ENCODE measurements at regions not wholly inside any gene's neighbourhood (a gene's known extent, or its start where the extent isn't known, plus 50 kb on each side); places are given as distances from the start of the nearest gene placed in this dataset.
"Not testable (repeated sequence)": the region's sequence is repeated elsewhere in the genome, so short reads cannot be mapped to it uniquely, and the experiment has no call there.

- Mint-ChIP-seq H3K4me3 (no peak overlapping the region), H3K9me3 (no peaks in the 10 kb centered on the region), H3K4me1 (peaks cover 18 to 25% (median 22%) of the 10 kb centered on the region in 3 donors), H3K36me3 (no peaks in the 10 kb centered on the region), H3K27me3 (no peaks in the 10 kb centered on the region), H3K27ac (no peak overlapping the region)
Observed at GRCh38 chr6:11426571-11426970, 111.0 kb upstream of the TMEM170B start.

- no peaks in the 10 kb centered on the region for H3K27me3 Mint-ChIP-seq
- H3K9me3 Mint-ChIP-seq: peaks cover 0 to 2% (median 0%) of the 10 kb centered on the region in 3 donors
- H3K27ac Mint-ChIP-seq: no peak overlapping the region
- H3K4me3 Mint-ChIP-seq: no peak overlapping the region
- no peaks in the 10 kb centered on the region for H3K36me3 Mint-ChIP-seq
- H3K4me1 Mint-ChIP-seq: peaks cover 18 to 25% (median 22%) of the 10 kb centered on the region in 3 donors
Observed at GRCh38 chr6:11425876-11426275, 111.7 kb upstream of the TMEM170B start.

GRCh38 chr6:11425431-11425871, 112.1 kb upstream of the TMEM170B start:
- Mint-ChIP-seq H3K4me3 (no peak overlapping the region), H3K27me3 (no peaks in the 10 kb centered on the region), H3K36me3 (peaks cover under 1% of the 10 kb centered on the region), H3K27ac (no peak overlapping the region), H3K9me3 (peaks cover 0 to 2% (median under 1%) of the 10 kb centered on the region in 3 donors), H3K4me1 (peaks cover 18 to 25% (median 22%) of the 10 kb centered on the region in 3 donors)

DNA sequence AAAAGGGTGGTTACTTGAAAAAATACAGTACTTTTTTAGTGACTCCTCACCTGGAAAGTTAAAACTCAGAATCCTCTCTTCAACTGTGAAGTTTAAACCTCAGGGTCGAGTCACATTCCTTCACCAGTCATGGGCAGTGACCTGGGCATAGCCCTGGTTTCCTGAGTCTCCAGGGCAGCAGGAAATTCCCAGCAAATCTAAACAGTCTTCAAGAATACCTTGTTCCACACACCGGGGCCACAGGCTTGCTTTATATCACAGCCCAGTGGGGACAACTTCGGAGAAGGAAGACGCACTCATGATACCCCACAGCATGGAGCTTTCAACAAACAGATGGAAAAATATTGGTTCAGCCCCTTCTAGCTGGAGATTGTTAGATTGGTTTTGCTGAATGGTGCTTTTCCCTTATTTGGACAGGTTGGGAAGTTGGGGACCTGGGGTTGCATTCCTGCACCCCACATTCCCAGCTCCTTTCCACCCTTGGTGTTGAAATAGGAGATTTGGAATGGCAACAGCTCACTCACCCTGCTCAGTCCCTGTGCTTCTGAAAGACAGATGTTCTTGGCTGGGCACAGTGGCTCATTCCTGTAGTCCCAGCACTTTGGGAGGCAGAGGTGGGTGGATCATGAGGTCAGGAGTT, 113.0 kb upstream of the TMEM170B start:
- H3K36me3 Mint-ChIP-seq: peaks cover 3% of the 10 kb centered on the region
- H3K4me1 Mint-ChIP-seq: peaks cover 16 to 20% (median 19%) of the 10 kb centered on the region in 3 donors
- H3K9me3 Mint-ChIP-seq: peaks cover 0 to 3% (median 2%) of the 10 kb centered on the region in 3 donors
- H3K27ac Mint-ChIP-seq: no peak overlapping the region
- no peaks in the 10 kb centered on the region for H3K27me3 Mint-ChIP-seq
- H3K4me3 Mint-ChIP-seq: no peak overlapping the region

DNA sequence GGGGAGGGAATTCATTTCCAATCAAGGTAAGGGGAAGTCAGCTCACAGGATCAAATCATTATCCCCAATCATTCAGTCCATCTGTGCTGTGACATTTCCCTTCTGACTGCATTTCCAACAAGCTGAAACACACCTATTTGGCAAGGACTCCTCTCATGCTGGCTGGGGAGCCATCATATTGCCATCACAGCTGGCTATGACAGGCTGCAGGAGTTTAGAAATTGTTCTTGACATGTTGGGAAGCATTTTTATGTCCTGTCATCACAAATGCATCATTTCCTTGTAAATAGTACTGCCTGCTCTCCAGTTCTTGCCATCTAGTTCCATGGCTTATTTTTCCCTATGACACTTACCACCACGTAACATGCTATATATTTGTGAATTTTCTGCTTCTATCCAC, 113.9 kb upstream of the TMEM170B start:
- peak overlapping the region in 1 of 3 donors; percentile 18 for H3K27ac Mint-ChIP-seq
- no peaks in the 10 kb centered on the region for H3K27me3 Mint-ChIP-seq
- H3K36me3 Mint-ChIP-seq: peaks cover 3% of the 10 kb centered on the region
- H3K4me1 Mint-ChIP-seq: peaks cover 7 to 12% (median 10%) of the 10 kb centered on the region in 3 donors
- H3K9me3 Mint-ChIP-seq: peaks cover 0 to 3% (median 2%) of the 10 kb centered on the region in 3 donors
- no peak overlapping the region for H3K4me3 Mint-ChIP-seq

DNA sequence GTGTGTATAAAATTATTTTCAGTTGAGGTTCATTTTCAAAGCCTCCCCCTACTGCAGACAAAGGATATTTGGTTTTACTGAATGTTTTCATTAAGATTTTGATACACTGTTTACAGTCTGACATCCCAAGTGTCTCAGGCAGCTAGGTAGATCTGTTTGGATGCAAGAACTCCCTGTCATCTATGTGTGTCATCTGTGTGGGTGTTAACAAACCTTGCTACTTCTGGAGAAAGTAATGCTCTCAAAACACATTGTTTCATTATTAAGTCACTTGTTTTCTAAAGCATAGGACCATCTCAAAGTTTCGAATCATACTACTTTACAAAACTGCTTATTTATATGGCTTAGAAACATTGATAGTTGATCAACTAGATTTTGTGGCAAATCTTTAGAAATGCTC, 114.5 kb upstream of the TMEM170B start:
- Mint-ChIP-seq H3K4me3 (no peak overlapping the region), H3K27me3 (no peaks in the 10 kb centered on the region), H3K9me3 (peaks cover 0 to 3% (median 2%) of the 10 kb centered on the region in 3 donors), H3K27ac (no peak overlapping the region), H3K4me1 (peaks cover 1 to 6% (median 4%) of the 10 kb centered on the region in 3 donors), H3K36me3 (peaks cover 3% of the 10 kb centered on the region)

DNA sequence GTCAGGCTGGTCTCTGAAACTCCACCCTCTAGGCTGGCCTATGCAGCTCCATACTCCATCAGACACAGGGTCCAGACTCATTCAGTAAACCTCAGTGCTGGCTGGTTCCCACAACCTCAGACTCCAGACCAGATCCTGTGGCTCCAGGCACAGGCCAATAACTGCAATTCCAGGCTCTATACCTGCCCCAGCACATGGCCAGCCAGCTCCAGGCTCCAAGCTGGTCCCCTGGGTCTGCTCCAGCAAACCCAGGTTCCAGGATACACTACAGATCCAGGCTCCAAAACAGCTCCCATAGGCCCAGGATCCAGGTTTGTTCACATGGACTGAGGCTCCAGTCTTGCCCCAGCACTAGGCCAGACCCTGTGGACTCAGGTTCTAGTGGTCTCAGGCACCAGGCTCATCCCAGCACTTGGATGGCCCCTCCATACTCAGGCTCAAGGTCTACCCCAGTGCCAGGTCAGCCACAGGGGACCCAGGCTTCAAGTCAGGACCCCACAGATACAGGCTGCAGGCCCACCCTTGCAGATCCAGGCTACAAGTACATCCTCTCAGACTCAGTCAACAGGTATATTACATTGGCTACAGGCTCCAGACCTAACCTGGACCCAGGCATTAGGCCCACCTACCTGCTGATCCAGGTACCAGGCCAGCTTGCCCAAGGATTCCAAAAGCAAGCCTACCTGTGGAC, 117.6 kb upstream of the TMEM170B start:
- Mint-ChIP-seq H3K4me1 (peaks cover 2 to 5% (median 3%) of the 10 kb centered on the region in 3 donors), H3K36me3 (peaks cover 5% of the 10 kb centered on the region), H3K4me3 (no peak overlapping the region), H3K27ac (peak overlapping the region in 1 of 3 donors; percentile 76), H3K9me3 (peaks cover 0 to 4% (median 2%) of the 10 kb centered on the region in 3 donors), H3K27me3 (no peaks in the 10 kb centered on the region)

DNA sequence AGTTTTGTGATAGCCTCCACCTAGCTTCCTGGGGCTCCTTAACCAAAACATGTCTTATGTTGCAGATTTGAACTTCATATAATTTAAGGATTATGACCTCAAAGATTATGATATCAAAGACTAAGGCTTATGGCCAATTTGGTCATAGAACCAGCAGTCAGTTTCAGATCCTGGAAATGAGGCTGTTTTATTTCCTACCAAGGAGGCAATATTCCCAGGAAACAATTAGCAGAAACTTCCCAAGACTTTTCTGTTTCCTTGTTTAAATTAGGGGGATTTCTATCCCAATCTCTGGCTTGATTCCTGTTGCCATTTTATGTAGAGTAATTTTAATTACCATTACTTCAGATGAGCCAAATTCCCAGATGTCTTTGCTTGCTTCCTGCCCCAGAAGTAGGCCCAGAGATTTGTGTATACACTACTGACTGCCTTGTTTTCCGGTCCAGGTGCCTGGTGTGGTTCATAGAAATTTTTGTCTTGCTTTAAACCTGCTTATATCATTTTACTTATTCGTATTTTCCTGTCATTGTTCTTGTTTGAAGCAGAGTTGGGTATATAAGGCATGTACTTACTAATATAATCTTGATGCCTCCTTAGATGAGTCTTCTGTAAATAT, 119.2 kb upstream of the TMEM170B start:
- H3K9me3 Mint-ChIP-seq: peaks cover 0 to 4% (median 2%) of the 10 kb centered on the region in 3 donors
- no peaks in the 10 kb centered on the region for H3K27me3 Mint-ChIP-seq
- peaks cover 9 to 14% (median 11%) of the 10 kb centered on the region in 3 donors for H3K4me1 Mint-ChIP-seq
- no peak overlapping the region for H3K4me3 Mint-ChIP-seq
- H3K27ac Mint-ChIP-seq: no peak overlapping the region
- H3K36me3 Mint-ChIP-seq: peaks cover 5% of the 10 kb centered on the region

DNA sequence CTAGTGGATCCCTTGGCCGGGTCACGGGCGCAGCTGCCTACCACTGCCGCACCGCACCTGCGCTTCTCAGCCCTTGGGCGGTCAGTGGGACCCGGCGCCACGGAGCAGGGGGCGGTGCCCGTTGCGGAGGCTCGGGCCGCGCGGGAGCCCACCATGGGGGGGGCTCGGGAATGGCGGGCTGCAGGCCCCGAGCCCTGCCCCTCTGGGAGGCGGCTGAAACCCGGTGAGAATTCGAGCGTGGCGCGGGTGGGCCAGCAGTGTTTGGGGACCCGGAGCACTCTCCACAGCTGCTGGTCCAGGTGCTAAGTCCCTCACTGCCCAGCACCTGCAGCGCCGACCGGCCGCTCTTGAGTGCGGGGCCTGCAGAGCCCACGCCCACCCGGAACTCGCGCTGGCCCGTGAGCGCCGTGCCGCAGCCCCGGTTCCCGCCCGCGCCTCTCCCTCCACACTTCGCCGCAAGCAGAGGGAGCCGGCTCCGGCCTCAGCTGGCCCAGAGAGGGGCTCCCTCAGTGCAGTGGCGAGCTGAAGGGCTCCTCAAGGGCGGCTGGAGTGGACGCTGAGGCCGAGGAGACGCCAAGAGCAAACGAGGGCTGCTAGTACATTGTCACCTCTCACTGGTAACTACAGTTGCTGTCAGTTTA, 120.5 kb upstream of the TMEM170B start:
- H3K27me3 Mint-ChIP-seq: no peaks in the 10 kb centered on the region
- H3K36me3 Mint-ChIP-seq: peaks cover 5% of the 10 kb centered on the region
- no peak overlapping the region for H3K4me3 Mint-ChIP-seq
- H3K9me3 Mint-ChIP-seq: peaks cover 0 to 4% (median 2%) of the 10 kb centered on the region in 3 donors
- H3K4me1 Mint-ChIP-seq: peaks cover 15 to 23% (median 16%) of the 10 kb centered on the region in 3 donors
- no peak overlapping the region for H3K27ac Mint-ChIP-seq

DNA sequence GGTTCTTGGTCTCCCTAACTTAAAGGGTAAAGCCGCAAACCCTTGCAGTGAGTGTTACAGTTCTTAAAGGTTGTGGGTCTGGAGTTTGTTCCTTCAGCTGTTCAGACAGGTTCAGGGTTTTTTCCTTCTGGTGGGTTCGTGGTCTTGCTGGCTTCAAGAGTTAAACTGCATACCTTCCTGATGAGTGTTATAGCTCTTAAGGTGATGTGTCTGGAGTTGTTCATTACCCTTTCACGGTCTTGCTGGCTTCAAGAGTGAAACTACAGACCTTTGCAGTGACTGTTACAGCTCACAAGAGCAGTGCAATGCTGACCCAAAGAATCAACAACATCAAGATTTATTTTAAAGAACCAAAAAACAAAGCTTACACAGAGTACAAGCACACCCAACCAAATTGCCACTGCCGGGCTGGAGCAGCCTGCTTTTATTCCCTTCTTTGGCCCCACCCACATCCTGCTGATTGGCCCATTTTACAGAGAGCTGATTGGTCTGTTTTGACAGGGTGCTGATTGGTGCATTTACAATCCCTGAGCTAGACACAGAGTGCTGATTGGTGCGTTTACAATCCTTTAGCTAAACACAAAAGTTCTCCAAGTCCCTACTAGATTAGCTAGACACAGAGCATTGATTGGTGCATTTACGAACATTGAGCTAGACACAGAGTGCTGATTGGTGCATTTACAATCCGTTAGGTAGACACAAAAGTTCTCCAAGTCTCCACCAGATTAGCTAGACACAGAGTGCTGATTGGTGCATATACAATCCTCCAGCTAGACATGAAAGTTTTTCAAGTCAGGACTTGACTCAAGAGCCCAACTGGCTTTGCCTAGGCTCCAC, 121.2 kb upstream of the TMEM170B start:
- not testable (repeated sequence) for H3K9me3 Mint-ChIP-seq, H3K27me3 Mint-ChIP-seq, H3K4me3 Mint-ChIP-seq, H3K27ac Mint-ChIP-seq, H3K36me3 Mint-ChIP-seq
- H3K4me1 Mint-ChIP-seq: peaks cover 15 to 27% (median 19%) of the 10 kb centered on the region in 3 donors

GRCh38 chr6:11415557-11415956, 122.0 kb upstream of the TMEM170B start:
- Mint-ChIP-seq H3K27me3 (no peaks in the 10 kb centered on the region), H3K27ac (no peak overlapping the region), H3K9me3 (peaks cover 0 to 4% (median 0%) of the 10 kb centered on the region in 3 donors), H3K4me1 (peaks cover 15 to 27% (median 22%) of the 10 kb centered on the region in 3 donors), H3K36me3 (peaks cover 5% of the 10 kb centered on the region), H3K4me3 (no peak overlapping the region)

GRCh38 chr6:11414176-11414963, 123.2 kb upstream of the TMEM170B start:
- peaks cover 2% of the 10 kb centered on the region for H3K36me3 Mint-ChIP-seq
- no peaks in the 10 kb centered on the region for H3K27me3 Mint-ChIP-seq
- H3K4me3 Mint-ChIP-seq: peak overlapping the region in 3 of 4 donors; percentile 52 to 86 (median 53)
- H3K9me3 Mint-ChIP-seq: peaks cover 0 to 2% (median 0%) of the 10 kb centered on the region in 3 donors
- H3K27ac Mint-ChIP-seq: no peak overlapping the region
- peaks cover 15 to 29% (median 22%) of the 10 kb centered on the region in 3 donors for H3K4me1 Mint-ChIP-seq

GRCh38 chr6:11413728-11414127, 123.8 kb upstream of the TMEM170B start:
- Mint-ChIP-seq H3K4me1 (peaks cover 15 to 34% (median 22%) of the 10 kb centered on the region in 3 donors), H3K4me3 (peak overlapping the region in 1 of 4 donors; percentile 74), H3K9me3 (peaks cover 0 to 2% (median 0%) of the 10 kb centered on the region in 3 donors), H3K27ac (no peak overlapping the region), H3K36me3 (peaks cover 2% of the 10 kb centered on the region), H3K27me3 (no peaks in the 10 kb centered on the region)
